ENCODE measurements at regions not wholly inside any gene's neighbourhood (a gene's known extent, or its start where the extent isn't known, plus 50 kb on each side); places are given as distances from the start of the nearest gene placed in this dataset.

DNA sequence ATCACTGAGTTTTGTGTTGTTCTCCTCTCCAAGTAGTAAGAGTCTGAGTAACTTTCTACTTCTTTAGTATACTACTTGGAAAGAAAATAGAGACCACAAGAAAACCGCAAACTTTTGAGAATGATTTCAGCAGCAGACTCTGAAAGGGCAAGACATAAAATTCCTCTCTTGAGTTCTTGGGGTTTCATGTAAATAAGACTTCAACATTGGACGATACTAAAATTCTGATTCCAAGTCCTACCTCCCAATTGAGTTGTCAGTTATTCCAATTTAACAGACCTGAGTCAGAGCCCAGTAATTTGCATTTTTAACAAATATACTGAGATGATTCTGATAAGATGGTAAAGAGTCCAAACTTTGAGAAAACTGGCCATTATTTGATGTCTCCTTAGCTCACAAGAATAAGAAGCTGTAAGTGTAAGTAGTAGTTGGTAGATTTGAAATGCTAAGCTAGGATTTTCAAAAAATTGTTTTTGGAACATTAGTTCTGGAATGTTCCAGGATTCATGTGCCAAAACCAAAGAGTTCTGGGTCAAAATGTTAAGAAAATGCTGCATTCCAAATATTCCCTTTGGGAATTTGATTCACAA is 261.6 kb upstream of the SPOPL start:
- no peak overlapping the region for H3K18ac ChIP-seq (ENCODE audit: insufficient read length, low read depth, low read length)
- Mint-ChIP-seq H3K36me3 (ENCODE audit: insufficient read depth in 1 of 3, low read depth in 3 of 3) (no peaks in the 10 kb centered on the region; a peak in 2 of 7 replicates), H3K4me3 (no peak overlapping the region), H3K27ac (no peak overlapping the region; a peak in 1 of 7 replicates), H3K27me3 (ENCODE audit: low read depth) (no peaks in the 10 kb centered on the region), H3K9me3 (no peaks in the 10 kb centered on the region), H3K4me1 (peaks cover 9 to 12% of the 10 kb centered on the region in 2 experiments)
- H2BK20ac ChIP-seq (ENCODE audit: low read depth, low read length, poor library complexity, severe bottlenecking) = no peak overlapping the region
- H3K4ac ChIP-seq (ENCODE audit: low read depth, low read length) = no peak overlapping the region
- no CpG with 5 or more reads among the region's 2 CpGs for whole genome bisulfite sequencing (ENCODE audit: extremely low coverage, insufficient read length, low lambda C conversion rate)
- no peak overlapping the region for H4K5ac ChIP-seq (ENCODE audit: insufficient read length, low read depth, low read length)
- H3K14ac ChIP-seq (ENCODE audit: insufficient read depth, low read length) = no peak overlapping the region
- no peak overlapping the region for H3K56ac ChIP-seq (ENCODE audit: insufficient read length, low read depth, low read length)
- no peaks in the 10 kb centered on the region for H3K9me3 ChIP-seq (ENCODE audit: control insufficient read depth, low read depth, low read length)
- no peaks in the 10 kb centered on the region for H3K79me1 ChIP-seq (ENCODE audit: insufficient read depth, low read depth, low read length, poor library complexity, severe bottlenecking)
- no peaks in the 10 kb centered on the region for H3K23me2 ChIP-seq (ENCODE audit: insufficient read length, low read depth, low read length, poor library complexity, severe bottlenecking)
- no peak for DNase-seq
- no peaks in the 10 kb centered on the region for H3K79me2 ChIP-seq (ENCODE audit: insufficient read depth, low read length)
- H3K4me2 ChIP-seq (ENCODE audit: insufficient read depth, insufficient read length, low read length) = no peak overlapping the region
- H4K91ac ChIP-seq (ENCODE audit: insufficient read length, low read depth, low read length) = no peak overlapping the region
- no peaks in the 10 kb centered on the region for H4K20me1 ChIP-seq (ENCODE audit: control insufficient read depth, insufficient read depth, insufficient read length)
- H3K27ac ChIP-seq (ENCODE audit: insufficient read length, low read depth, low read length) = no peak overlapping the region
- no peak overlapping the region for H2BK15ac ChIP-seq (ENCODE audit: low read depth, low read length)
- H3K27me3 ChIP-seq (ENCODE audit: insufficient read depth, low read length) = no peaks in the 10 kb centered on the region
- H3K23ac ChIP-seq (ENCODE audit: insufficient read length, low read depth, low read length) = no peak overlapping the region
- H2BK120ac ChIP-seq (ENCODE audit: low read depth, low read length, poor library complexity, severe bottlenecking) = no peak overlapping the region
- no peak overlapping the region for H2BK5ac ChIP-seq (ENCODE audit: insufficient read length, low read length)
- no peak overlapping the region for H3K9ac ChIP-seq (ENCODE audit: extremely low read depth, insufficient read length, low read length)
- no peaks in the 10 kb centered on the region for H3K4me1 ChIP-seq (ENCODE audit: insufficient read depth, low read length)
- no peak overlapping the region for H3T11ph ChIP-seq (ENCODE audit: low read length)
- H2AFZ ChIP-seq (ENCODE audit: low read length) = no peak overlapping the region
- no peak overlapping the region for H2BK12ac ChIP-seq (ENCODE audit: insufficient read length, low read depth, low read length)
- no peak overlapping the region for H4K8ac ChIP-seq (replicated peaks; ENCODE audit: insufficient read length, low read depth, low read length)
- no peak overlapping the region for H2AK5ac ChIP-seq (ENCODE audit: insufficient read length, low read length)
- TF ChIP-seq, protein P1, sequence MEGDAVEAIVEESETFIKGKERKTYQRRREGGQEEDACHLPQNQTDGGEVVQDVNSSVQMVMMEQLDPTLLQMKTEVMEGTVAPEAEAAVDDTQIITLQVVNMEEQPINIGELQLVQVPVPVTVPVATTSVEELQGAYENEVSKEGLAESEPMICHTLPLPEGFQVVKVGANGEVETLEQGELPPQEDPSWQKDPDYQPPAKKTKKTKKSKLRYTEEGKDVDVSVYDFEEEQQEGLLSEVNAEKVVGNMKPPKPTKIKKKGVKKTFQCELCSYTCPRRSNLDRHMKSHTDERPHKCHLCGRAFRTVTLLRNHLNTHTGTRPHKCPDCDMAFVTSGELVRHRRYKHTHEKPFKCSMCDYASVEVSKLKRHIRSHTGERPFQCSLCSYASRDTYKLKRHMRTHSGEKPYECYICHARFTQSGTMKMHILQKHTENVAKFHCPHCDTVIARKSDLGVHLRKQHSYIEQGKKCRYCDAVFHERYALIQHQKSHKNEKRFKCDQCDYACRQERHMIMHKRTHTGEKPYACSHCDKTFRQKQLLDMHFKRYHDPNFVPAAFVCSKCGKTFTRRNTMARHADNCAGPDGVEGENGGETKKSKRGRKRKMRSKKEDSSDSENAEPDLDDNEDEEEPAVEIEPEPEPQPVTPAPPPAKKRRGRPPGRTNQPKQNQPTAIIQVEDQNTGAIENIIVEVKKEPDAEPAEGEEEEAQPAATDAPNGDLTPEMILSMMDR (conservative IDR thresholded peaks at IDR 0.05) = no peak

Measured in H9 (cell line).